ENCODE measurements at regions not wholly inside any gene's neighbourhood (a gene's known extent, or its start where the extent isn't known, plus 50 kb on each side); places are given as distances from the start of the nearest gene placed in this dataset.

- 94 to 96% methylated on average over 1 of the region's 1 CpG for WGBS, 2 donors
Measured at GRCh38 chr13:86848716-86849115, 822.5 kb upstream of the SLITRK5 start.

GRCh38 chr13:86856991-86857390 is 814.2 kb upstream of the SLITRK5 start:
- no peak for ATAC-seq (ENCODE audit: insufficient read depth, low FRiP score)

More at GRCh38 chr13:86848716-86849115, 822.5 kb upstream of the SLITRK5 start:
- H3K9me3 ChIP-seq (ENCODE audit: control insufficient read depth in 4 of 4, insufficient read depth in 3 of 4, low read length in 3 of 4), result peaks cover 0 to 3% (median 0%) of the 10 kb centered on the region in 4 donors
- H3K4me3 ChIP-seq, result no peak overlapping the region
- H3K27me3 ChIP-seq (ENCODE audit: control insufficient read depth in 3 of 3, insufficient read depth in 3 of 3, low read length in 2 of 3), result no peaks in the 10 kb centered on the region
- H3K27ac ChIP-seq (ENCODE audit: low read depth in 1 of 2, low read length in 1 of 2), result no peak overlapping the region
- H3K9ac ChIP-seq (ENCODE audit: insufficient read depth in 1 of 2, low read length in 2 of 2), result no peak overlapping the region
- DNase-seq (no peak), ATAC-seq (ENCODE audit: insufficient read depth, low FRiP score) (no peak)
- no peaks in the 10 kb centered on the region for H3K4me1 ChIP-seq (ENCODE audit: control insufficient read depth in 5 of 5, insufficient read depth in 5 of 5, low read length in 5 of 5)
- H3K36me3 ChIP-seq (ENCODE audit: control insufficient read depth in 4 of 4, insufficient read depth in 4 of 4, low read length in 4 of 4), result no peaks in the 10 kb centered on the region
- TF ChIP-seq CTCF (IDR thresholded peaks at IDR 0.05; ENCODE audit: control extremely low read depth, extremely low read depth), result no peak

GRCh38 chr13:86858216-86858615 is 813.0 kb upstream of the SLITRK5 start:
- H3K27me3 ChIP-seq (ENCODE audit: control insufficient read depth in 3 of 3, insufficient read depth in 3 of 3, low read length in 2 of 3), result no peaks in the 10 kb centered on the region
- TF ChIP-seq CTCF (IDR thresholded peaks at IDR 0.05; ENCODE audit: control extremely low read depth, extremely low read depth), result no peak
- H3K4me1 ChIP-seq (ENCODE audit: control insufficient read depth in 5 of 5, insufficient read depth in 5 of 5, low read length in 5 of 5), result no peaks in the 10 kb centered on the region
- no peaks in the 10 kb centered on the region for H3K36me3 ChIP-seq (ENCODE audit: control insufficient read depth in 4 of 4, insufficient read depth in 4 of 4, low read length in 4 of 4)
- no peak overlapping the region for H3K4me3 ChIP-seq
- ATAC-seq (ENCODE audit: insufficient read depth, low FRiP score), result no peak
- H3K27ac ChIP-seq (ENCODE audit: low read depth in 1 of 2, low read length in 1 of 2), result no peak overlapping the region
- no peak overlapping the region for H3K9ac ChIP-seq (ENCODE audit: insufficient read depth in 1 of 2, low read length in 2 of 2)
- DNase-seq, result no peak
- no peaks in the 10 kb centered on the region for H3K9me3 ChIP-seq (ENCODE audit: control insufficient read depth in 4 of 4, insufficient read depth in 3 of 4, low read length in 3 of 4)

More at GRCh38 chr13:86856991-86857390, 814.2 kb upstream of the SLITRK5 start:
- Histone ChIP-seq H3K36me3 (ENCODE audit: control insufficient read depth in 4 of 4, insufficient read depth in 4 of 4, low read length in 4 of 4) (no peaks in the 10 kb centered on the region), H3K27me3 (ENCODE audit: control insufficient read depth in 3 of 3, insufficient read depth in 3 of 3, low read length in 2 of 3) (no peaks in the 10 kb centered on the region), H3K27ac (ENCODE audit: low read depth in 1 of 2, low read length in 1 of 2) (no peak overlapping the region), H3K9ac (ENCODE audit: insufficient read depth in 1 of 2, low read length in 2 of 2) (no peak overlapping the region), H3K9me3 (ENCODE audit: control insufficient read depth in 4 of 4, insufficient read depth in 3 of 4, low read length in 3 of 4) (no peaks in the 10 kb centered on the region), H3K4me1 (ENCODE audit: control insufficient read depth in 5 of 5, insufficient read depth in 5 of 5, low read length in 5 of 5) (no peaks in the 10 kb centered on the region), H3K4me3 (no peak overlapping the region)
- WGBS, 2 donors, result 87 to 89% methylated on average over 8 of the region's 8 CpGs
- DNase-seq, result no peak
- TF ChIP-seq CTCF (IDR thresholded peaks at IDR 0.05; ENCODE audit: control extremely low read depth, extremely low read depth), result no peak

GRCh38 chr13:86862137-86862536 is 809.0 kb upstream of the SLITRK5 start:
- Histone ChIP-seq H3K36me3 (ENCODE audit: control insufficient read depth in 4 of 4, insufficient read depth in 4 of 4, low read length in 4 of 4) (no peaks in the 10 kb centered on the region), H3K27me3 (ENCODE audit: control insufficient read depth in 3 of 3, insufficient read depth in 3 of 3, low read length in 2 of 3) (no peaks in the 10 kb centered on the region), H3K9ac (ENCODE audit: insufficient read depth in 1 of 2, low read length in 2 of 2) (no peak overlapping the region), H3K4me1 (ENCODE audit: control insufficient read depth in 5 of 5, insufficient read depth in 5 of 5, low read length in 5 of 5) (no peaks in the 10 kb centered on the region), H3K9me3 (ENCODE audit: control insufficient read depth in 4 of 4, insufficient read depth in 3 of 4, low read length in 3 of 4) (no peaks in the 10 kb centered on the region), H3K4me3 (no peak overlapping the region), H3K27ac (ENCODE audit: low read depth in 1 of 2, low read length in 1 of 2) (no peak overlapping the region)
- TF ChIP-seq CTCF (IDR thresholded peaks at IDR 0.05; ENCODE audit: control extremely low read depth, extremely low read depth), result no peak
- ATAC-seq (ENCODE audit: insufficient read depth, low FRiP score) (no peak), DNase-seq (no peak)
